Skeletal muscle cell (primary cell): ENCODE measurements at regions not wholly inside any gene's neighbourhood (a gene's known extent, or its start where the extent isn't known, plus 50 kb on each side); places are given as distances from the start of the nearest gene placed in this dataset.

Experiments
- DNase-seq: peaks from one replicate; pipeline ENCODE4 v3.0.0-alpha.2; 2010; ENCODE audit warnings: low read depth
- H3K4me3 ChIP-seq: 2 replicates; pipeline ENCODE4 v1.5.1; 2011; ENCODE audit warnings: low read depth, mild to moderate bottlenecking, control low read depth, low read length, moderate library complexity

- H3K4me3 ChIP-seq = no peak overlapping the region
- no peak for DNase-seq
Observed at GRCh38 chr2:220842901-220843665, 729.0 kb downstream of the EPHA4 start.

DNA sequence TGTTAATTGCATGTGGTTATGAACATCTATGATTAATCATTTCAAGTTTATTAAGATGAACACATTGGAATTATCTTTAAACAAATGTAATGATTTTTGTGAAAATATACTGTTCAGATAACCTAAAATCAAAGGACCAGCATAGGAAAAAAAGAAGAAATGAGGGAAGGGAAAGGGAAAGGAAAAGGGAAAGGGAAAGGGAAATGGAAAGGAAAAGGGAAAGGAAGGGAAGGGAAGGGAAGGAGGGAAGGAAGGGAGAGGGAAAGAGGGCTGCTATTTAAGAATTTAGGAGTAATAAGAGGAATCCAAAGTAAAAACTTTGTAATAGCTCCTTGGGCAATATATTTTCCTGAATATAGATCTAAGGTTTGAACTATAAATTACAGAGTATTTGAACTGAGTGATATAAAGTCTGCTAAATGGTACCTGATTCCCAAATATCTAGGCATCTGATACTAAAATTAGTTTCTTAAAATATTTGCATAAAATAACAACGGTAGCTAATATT lies 726.3 kb downstream of the EPHA4 start:
- DNase-seq = no peak
- no peak overlapping the region for H3K4me3 ChIP-seq

DNA sequence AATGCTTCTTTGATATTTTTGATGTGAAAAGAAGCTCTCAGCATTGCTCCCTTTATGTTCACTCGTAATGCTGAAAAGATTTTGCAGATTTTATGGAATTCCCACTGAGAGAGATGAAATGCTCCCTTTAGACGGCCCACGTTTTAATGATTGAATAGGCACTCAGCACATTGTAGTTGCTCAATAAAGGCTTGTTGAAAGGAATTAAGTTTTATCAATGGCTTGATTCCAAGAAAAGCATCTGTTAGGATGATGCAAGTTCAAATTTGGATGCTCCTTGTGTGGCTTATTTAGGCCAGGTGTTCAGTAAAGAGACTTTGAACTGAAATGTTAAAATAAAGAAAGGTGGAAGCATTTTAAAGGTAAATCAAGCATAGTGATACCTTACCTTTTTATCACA lies 725.1 kb downstream of the EPHA4 start:
- peak; percentile 25 for DNase-seq
- no peak overlapping the region for H3K4me3 ChIP-seq

DNA sequence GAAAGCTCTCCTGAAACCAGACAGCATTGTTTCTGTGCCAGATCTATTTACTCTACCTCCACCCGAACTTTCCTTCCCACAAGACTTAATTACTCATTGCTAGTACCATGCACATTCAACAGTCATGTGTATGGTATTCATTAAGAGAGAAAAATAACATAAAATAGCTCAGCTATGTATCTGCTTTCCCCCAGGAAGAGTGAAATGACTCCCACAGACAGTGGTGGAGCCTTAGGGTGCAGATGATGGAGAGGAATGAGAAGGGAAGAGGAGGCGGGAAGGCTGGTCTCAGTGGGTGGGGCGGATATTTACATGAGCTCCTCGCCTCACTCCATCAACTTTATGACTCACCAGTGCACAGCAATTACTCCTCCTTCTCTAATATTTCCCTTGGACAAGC lies 724.5 kb downstream of the EPHA4 start:
- DNase-seq = peak; percentile 76

GRCh38 chr2:220849433-220849832 lies 722.7 kb downstream of the EPHA4 start:
- H3K4me3 ChIP-seq = no peak overlapping the region
- DNase-seq = no peak

More for the DNA sequence above, 724.5 kb downstream of the EPHA4 start:
- no peak overlapping the region for H3K4me3 ChIP-seq

- H3K4me3 ChIP-seq = no peak overlapping the region
- no peak for DNase-seq
Observed at GRCh38 chr2:220850116-220850515, 722.0 kb downstream of the EPHA4 start.

GRCh38 chr2:220855296-220855695 lies 716.8 kb downstream of the EPHA4 start:
- no peak overlapping the region for H3K4me3 ChIP-seq

GRCh38 chr2:220856486-220856885 lies 715.6 kb downstream of the EPHA4 start:
- no peak overlapping the region for H3K4me3 ChIP-seq
- DNase-seq = no peak

More at GRCh38 chr2:220855296-220855695, 716.8 kb downstream of the EPHA4 start:
- peak; percentile 86 for DNase-seq

- DNase-seq = no peak
- no peak overlapping the region for H3K4me3 ChIP-seq
Observed at GRCh38 chr2:220857368-220857767, 714.7 kb downstream of the EPHA4 start.

DNA sequence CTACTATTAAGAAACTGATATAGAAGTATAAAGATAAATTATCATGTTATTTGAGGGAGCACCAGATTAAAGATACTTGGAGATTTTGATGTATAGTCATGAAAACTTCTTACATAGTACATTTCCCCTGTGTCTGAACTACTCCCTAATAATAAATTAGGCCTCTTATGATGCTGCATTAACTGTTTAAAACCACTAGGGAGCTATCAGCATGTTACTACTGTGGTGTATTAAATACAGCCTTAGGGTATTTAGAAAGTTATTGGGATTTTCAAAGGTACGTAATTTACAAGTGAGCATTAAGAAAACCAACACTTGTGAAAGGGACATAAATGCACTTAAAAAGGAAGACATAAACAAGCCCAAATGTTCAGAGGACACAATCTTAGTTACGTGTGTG lies 714.0 kb downstream of the EPHA4 start:
- no peak overlapping the region for H3K4me3 ChIP-seq
- no peak for DNase-seq

- no peak for DNase-seq
- H3K4me3 ChIP-seq = no peak overlapping the region
Observed at GRCh38 chr2:220871909-220872308, 700.2 kb downstream of the EPHA4 start.

DNA sequence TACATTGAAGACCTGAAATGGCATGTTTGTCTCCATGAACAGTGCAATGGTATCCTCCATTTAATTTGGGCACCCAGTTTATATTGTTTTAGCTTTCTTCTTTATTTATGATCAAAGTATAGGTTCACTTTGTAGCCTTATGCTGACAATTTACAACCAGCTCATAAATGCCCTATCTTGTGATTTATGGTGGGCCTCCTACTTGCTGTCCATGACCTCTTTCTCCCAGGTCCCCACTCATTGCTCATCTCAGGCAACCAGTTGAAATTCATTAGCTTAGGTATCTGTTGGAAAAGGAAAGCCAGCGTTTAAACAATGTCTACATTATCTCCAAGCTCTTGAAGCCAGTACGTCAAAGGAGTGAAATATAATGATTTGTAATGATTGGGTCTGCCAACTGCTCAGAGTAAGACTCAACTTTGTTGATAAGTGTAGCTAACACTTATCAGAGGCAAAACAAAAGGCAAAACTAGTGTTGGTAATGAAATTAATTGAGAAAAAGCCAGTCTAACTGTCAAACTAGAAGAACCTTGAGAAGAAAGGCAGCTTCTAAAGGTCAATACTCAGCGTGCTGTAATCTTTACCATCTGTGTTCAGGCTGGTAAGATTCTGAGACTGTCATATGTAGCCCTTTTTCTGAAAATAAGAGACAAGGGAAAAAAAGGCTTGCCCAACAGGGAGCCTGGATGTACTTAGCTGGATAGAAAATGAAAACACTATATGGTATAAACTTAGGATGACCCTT lies 695.9 kb downstream of the EPHA4 start:
- no peak for DNase-seq
- no peak overlapping the region for H3K4me3 ChIP-seq

DNA sequence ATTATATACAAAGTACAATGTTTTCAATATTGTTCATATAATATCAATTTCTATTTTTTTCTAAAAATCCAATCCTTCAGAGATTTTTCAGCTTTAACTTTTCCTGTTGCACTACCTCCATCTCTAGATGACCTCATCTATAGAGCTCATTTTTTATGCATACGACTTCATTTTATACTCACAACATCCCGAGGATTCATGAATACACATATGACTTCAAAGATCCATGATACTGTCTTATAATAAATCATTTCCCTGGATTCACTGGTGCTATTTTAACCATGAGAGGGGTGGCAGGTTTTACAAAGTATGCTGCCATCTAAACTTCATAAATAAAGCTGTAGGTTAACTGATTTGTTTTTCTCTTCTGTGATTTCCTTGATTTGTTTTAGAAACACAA lies 694.6 kb downstream of the EPHA4 start:
- no peak overlapping the region for H3K4me3 ChIP-seq
- DNase-seq = no peak

- DNase-seq = no peak
- no peak overlapping the region for H3K4me3 ChIP-seq
Observed at GRCh38 chr2:220877897-220878296, 694.2 kb downstream of the EPHA4 start.

GRCh38 chr2:220880623-220881596 lies 691.2 kb downstream of the EPHA4 start:
- H3K4me3 ChIP-seq = no peak overlapping the region
- no peak for DNase-seq

- no peak for DNase-seq
Observed at GRCh38 chr2:220882507-220882906, 689.6 kb downstream of the EPHA4 start.

GRCh38 chr2:220885593-220885992 lies 686.5 kb downstream of the EPHA4 start:
- H3K4me3 ChIP-seq = no peak overlapping the region

More at GRCh38 chr2:220882507-220882906, 689.6 kb downstream of the EPHA4 start:
- no peak overlapping the region for H3K4me3 ChIP-seq

GRCh38 chr2:220887271-220887870 lies 684.7 kb downstream of the EPHA4 start:
- H3K4me3 ChIP-seq = no peak overlapping the region
- no peak for DNase-seq

More at GRCh38 chr2:220885593-220885992, 686.5 kb downstream of the EPHA4 start:
- DNase-seq = no peak

DNA sequence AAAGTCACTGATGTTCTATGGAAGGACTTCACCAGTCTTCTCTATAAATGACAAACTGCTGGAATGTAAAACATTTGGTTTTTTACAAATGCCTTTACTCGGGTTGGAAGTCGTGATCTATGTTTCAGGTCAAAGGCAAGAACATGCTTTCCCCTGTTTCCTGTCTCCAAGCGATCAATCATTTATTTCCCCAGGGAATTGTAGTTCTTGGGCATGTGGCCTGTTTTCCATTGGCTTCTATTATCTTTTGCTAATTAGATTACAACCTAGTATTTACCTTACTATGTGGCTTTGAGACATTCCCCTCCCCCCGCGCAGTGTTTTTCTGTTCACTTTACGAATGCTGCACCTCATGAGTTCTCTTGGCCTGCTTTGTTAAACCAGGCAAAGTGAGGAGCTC lies 684.2 kb downstream of the EPHA4 start:
- DNase-seq = no peak
- H3K4me3 ChIP-seq = no peak overlapping the region
